ENCODE measurements at regions not wholly inside any gene's neighbourhood (a gene's known extent, or its start where the extent isn't known, plus 50 kb on each side); places are given as distances from the start of the nearest gene placed in this dataset.
"Not testable (repeated sequence)": the region's sequence is repeated elsewhere in the genome, so short reads cannot be mapped to it uniquely, and the experiment has no call there.

DNA sequence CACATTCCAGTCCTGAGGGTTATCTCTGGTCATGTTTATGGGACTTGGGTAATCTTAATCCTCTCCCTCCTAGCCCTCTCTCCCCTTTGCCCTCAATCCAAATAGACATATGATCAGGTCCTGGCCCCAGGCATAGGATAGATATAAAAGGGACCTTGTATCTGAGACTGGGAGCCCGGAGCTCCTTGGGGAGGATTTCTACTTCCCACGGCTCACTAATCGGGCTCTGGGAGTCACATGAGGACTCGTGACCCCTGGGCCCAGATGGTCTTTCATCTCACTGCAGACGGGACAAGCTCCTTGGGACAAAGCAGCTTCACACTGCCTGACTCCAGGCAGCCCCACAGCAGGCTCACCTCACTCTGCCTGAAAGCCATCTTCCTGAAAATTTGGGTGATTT is 57.8 kb upstream of the LYRM9 start:
- no peaks in the 10 kb centered on the region for H3K9me3 ChIP-seq (ENCODE audit: control extremely low read depth in 1 of 5, control insufficient read depth in 4 of 5, insufficient read depth in 2 of 5, low read depth in 1 of 5, low read length in 4 of 5)
- H3K36me3 ChIP-seq (ENCODE audit: control insufficient read depth in 4 of 4, insufficient read depth in 4 of 4, low read length in 3 of 4) = no peaks in the 10 kb centered on the region
- DNase-seq = no peak
- ChIA-PET POLR2A (no interaction called here), CTCF (no interaction called here)
- peaks cover 0 to 11% (median 0%) of the 10 kb centered on the region in 4 experiments for H3K4me1 ChIP-seq (ENCODE audit: control extremely low read depth in 1 of 4, control insufficient read depth in 4 of 4, insufficient read depth in 4 of 4, low read length in 3 of 4)
- H3K4me3 ChIP-seq (ENCODE audit: control insufficient read depth in 1 of 7, extremely low read depth in 1 of 7, insufficient read depth in 4 of 7, low read depth in 2 of 7, low read length in 6 of 7) = no peak overlapping the region
- no peaks in the 10 kb centered on the region for H3K27me3 ChIP-seq (replicated peaks in 2 of 5; ENCODE audit: control insufficient read depth in 4 of 5, insufficient read depth in 5 of 5, low read length in 4 of 5)
- no peak overlapping the region for H3K27ac ChIP-seq (ENCODE audit: insufficient read depth in 1 of 2, low read depth in 1 of 2, low read length in 2 of 2, poor library complexity in 1 of 2, severe bottlenecking in 2 of 2)
- WGBS (ENCODE audit: insufficient coverage) = 96% methylated on average over 5 of the region's 5 CpGs

DNA sequence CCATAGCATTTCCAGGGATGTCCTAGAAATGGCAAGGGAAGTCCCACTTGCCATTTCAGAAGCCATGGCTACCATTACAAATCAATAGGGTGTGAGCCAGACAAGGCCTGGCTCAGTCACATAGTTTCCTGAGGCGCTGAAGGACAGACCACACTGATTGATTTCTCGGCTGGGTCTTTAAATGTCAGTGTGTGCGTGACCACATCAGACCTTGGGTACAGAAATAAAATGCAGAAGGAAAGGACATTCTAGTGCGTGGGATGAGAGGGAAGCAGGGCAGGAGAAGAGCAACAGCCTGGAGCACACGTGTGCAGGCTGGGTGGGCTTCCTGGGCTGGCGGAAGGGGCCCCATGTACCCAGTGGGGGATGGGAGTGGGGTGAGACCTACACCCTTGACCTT is 58.7 kb upstream of the LYRM9 start:
- Histone ChIP-seq H3K27me3 (replicated peaks in 2 of 5; ENCODE audit: control insufficient read depth in 4 of 5, insufficient read depth in 5 of 5, low read length in 4 of 5) (no peaks in the 10 kb centered on the region), H3K4me3 (ENCODE audit: control insufficient read depth in 1 of 7, extremely low read depth in 1 of 7, insufficient read depth in 4 of 7, low read depth in 2 of 7, low read length in 6 of 7) (no peak overlapping the region), H3K4me1 (ENCODE audit: control extremely low read depth in 1 of 4, control insufficient read depth in 4 of 4, insufficient read depth in 4 of 4, low read length in 3 of 4) (peaks cover 0 to 11% (median 0%) of the 10 kb centered on the region in 4 experiments), H3K36me3 (ENCODE audit: control insufficient read depth in 4 of 4, insufficient read depth in 4 of 4, low read length in 3 of 4) (no peaks in the 10 kb centered on the region), H3K27ac (ENCODE audit: insufficient read depth in 1 of 2, low read depth in 1 of 2, low read length in 2 of 2, poor library complexity in 1 of 2, severe bottlenecking in 2 of 2) (no peak overlapping the region), H3K9me3 (ENCODE audit: control extremely low read depth in 1 of 5, control insufficient read depth in 4 of 5, insufficient read depth in 2 of 5, low read depth in 1 of 5, low read length in 4 of 5) (no peaks in the 10 kb centered on the region)
- ChIA-PET CTCF (no interaction called here), POLR2A (no interaction called here)
- DNase-seq = no peak
- WGBS (ENCODE audit: insufficient coverage) = 77% methylated on average over 5 of the region's 6 CpGs

DNA sequence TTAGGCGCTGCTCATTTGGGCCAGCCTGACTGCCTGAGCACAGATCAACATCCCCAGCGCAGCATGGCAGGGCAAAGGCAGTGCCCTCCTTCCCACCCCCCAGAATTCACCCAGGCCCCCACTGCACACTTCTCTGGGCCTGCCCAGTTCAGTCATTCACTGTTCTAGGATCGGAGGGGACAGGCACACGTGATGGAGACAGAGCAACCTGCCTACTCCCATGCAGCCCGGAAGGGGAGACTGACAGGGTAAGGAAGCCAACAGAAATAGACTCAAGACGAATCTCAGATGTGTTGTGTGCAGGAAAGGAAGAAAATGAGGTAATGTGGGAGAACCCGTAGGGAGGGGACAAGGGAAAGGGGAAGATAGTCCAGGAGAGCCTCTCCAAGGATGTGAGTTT is 59.2 kb upstream of the LYRM9 start:
- Histone ChIP-seq H3K36me3 (ENCODE audit: control insufficient read depth in 4 of 4, insufficient read depth in 4 of 4, low read length in 3 of 4) (no peaks in the 10 kb centered on the region), H3K9me3 (ENCODE audit: control extremely low read depth in 1 of 5, control insufficient read depth in 4 of 5, insufficient read depth in 2 of 5, low read depth in 1 of 5, low read length in 4 of 5) (no peaks in the 10 kb centered on the region), H3K4me3 (ENCODE audit: control insufficient read depth in 1 of 7, extremely low read depth in 1 of 7, insufficient read depth in 4 of 7, low read depth in 2 of 7, low read length in 6 of 7) (no peak overlapping the region), H3K27ac (ENCODE audit: insufficient read depth in 1 of 2, low read depth in 1 of 2, low read length in 2 of 2, poor library complexity in 1 of 2, severe bottlenecking in 2 of 2) (no peak overlapping the region), H3K4me1 (ENCODE audit: control extremely low read depth in 1 of 4, control insufficient read depth in 4 of 4, insufficient read depth in 4 of 4, low read length in 3 of 4) (peaks cover 0 to 11% (median 0%) of the 10 kb centered on the region in 4 experiments), H3K27me3 (replicated peaks in 2 of 5; ENCODE audit: control insufficient read depth in 4 of 5, insufficient read depth in 5 of 5, low read length in 4 of 5) (no peaks in the 10 kb centered on the region)
- POLR2A ChIA-PET = no interaction called here
- CTCF ChIA-PET = no interaction called here
- 77% methylated on average over 6 of the region's 7 CpGs for WGBS (ENCODE audit: insufficient coverage)
- DNase-seq = no peak

DNA sequence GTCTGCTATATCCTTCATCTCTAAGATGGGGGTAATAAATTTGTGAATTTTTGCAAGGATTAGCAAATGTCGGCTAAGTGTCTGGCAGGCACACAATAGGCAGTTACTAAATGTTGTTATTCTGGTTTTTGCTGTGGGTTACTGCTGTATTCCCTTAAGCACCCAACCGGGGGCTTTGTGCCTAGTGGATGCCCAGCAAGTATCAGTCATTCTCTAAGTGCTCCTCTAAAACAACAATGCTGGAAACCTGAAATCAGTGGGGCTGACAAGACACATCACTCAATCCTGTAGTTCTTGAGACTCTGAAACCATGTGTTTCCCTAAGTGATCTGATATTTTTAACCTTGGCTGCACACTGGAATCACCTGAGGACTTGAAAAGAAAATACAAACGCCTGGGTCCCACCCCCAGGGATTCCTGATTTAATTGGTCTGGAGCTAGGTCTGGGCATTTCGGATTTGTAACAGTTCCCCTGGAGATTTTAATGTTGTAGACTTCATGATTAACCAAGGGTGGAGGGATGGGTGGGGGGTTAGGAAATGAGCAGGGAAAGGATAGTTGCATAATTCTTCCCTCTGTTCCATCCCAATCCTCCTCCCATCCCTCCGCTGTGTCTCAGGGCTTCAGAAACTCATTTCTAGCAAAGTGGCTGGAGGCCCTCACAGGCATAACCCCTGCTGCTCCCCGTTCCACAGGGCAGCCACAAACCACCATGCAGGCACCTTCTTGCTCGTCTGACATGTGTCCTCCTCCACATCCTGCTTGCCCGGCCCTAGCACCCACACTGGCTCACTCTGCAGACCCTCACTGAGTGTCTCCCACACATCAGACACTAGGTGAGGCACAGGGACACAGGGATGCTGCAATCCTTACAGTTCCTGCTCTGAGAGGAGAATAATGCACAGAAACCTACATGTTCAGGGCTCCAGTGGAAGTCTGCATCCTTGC is 61.7 kb upstream of the LYRM9 start:
- Histone ChIP-seq H3K9me3 (ENCODE audit: control extremely low read depth in 1 of 5, control insufficient read depth in 4 of 5, insufficient read depth in 2 of 5, low read depth in 1 of 5, low read length in 4 of 5) (no peaks in the 10 kb centered on the region), H3K4me1 (ENCODE audit: control extremely low read depth in 1 of 4, control insufficient read depth in 4 of 4, insufficient read depth in 4 of 4, low read length in 3 of 4) (peaks cover 0 to 11% (median 0%) of the 10 kb centered on the region in 4 experiments), H3K27ac (ENCODE audit: insufficient read depth in 1 of 2, low read depth in 1 of 2, low read length in 2 of 2, poor library complexity in 1 of 2, severe bottlenecking in 2 of 2) (no peak overlapping the region), H3K27me3 (replicated peaks in 2 of 5; ENCODE audit: control insufficient read depth in 4 of 5, insufficient read depth in 5 of 5, low read length in 4 of 5) (no peaks in the 10 kb centered on the region), H3K4me3 (ENCODE audit: control insufficient read depth in 1 of 7, extremely low read depth in 1 of 7, insufficient read depth in 4 of 7, low read depth in 2 of 7, low read length in 6 of 7) (no peak overlapping the region), H3K36me3 (ENCODE audit: control insufficient read depth in 4 of 4, insufficient read depth in 4 of 4, low read length in 3 of 4) (no peaks in the 10 kb centered on the region)
- WGBS (ENCODE audit: insufficient coverage) = 76% methylated on average over 7 of the region's 8 CpGs
- POLR2A ChIA-PET = no interaction called here
- CTCF ChIA-PET = no interaction called here
- DNase-seq = no peak

DNA sequence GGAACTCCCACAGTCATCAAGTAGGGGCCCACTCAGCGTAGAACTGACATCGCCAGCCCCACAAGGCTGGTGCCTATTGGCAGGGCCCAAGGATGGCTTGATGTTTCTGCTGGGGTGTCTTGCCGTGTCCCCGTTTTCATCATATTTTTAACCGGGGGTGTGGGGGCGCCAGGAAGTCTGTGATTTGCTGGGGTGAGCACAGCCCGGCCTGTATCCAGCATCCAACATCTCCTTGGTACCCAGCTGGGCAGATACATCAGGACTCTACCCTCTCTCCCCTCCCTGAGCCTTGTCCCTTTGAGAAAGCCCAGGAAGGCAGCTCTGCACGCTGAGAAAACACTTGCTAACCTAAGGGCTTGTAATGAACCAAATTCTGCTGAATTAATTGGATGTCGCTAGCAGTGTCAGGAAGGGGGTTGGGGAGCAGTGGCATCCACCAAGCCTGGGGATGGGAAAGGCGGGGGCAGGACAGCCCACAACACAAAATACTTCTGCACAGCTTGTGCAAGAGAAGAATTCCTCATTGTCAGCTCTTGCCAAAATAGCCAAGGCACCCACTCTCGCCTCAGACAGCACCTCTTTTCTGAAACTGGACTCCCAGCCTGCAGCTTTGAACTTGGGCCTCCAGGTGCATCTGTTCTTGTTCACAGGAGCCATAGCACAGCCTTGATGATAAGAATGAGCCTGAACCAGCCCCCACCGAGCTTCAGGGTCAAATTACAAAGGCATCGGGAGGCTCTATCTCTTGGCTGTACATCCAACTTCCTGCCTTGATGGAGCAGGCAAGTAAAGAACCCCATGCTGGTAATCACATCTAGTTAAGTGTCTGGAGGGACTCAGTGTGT is 63.7 kb upstream of the LYRM9 start:
- Histone ChIP-seq H3K36me3 (ENCODE audit: control insufficient read depth in 4 of 4, insufficient read depth in 4 of 4, low read length in 3 of 4) (no peaks in the 10 kb centered on the region), H3K27me3 (replicated peaks in 2 of 5; ENCODE audit: control insufficient read depth in 4 of 5, insufficient read depth in 5 of 5, low read length in 4 of 5) (no peaks in the 10 kb centered on the region), H3K27ac (ENCODE audit: insufficient read depth in 1 of 2, low read depth in 1 of 2, low read length in 2 of 2, poor library complexity in 1 of 2, severe bottlenecking in 2 of 2) (no peak overlapping the region), H3K4me1 (ENCODE audit: control extremely low read depth in 1 of 4, control insufficient read depth in 4 of 4, insufficient read depth in 4 of 4, low read length in 3 of 4) (peaks cover 0 to 11% (median 0%) of the 10 kb centered on the region in 4 experiments), H3K9me3 (ENCODE audit: control extremely low read depth in 1 of 5, control insufficient read depth in 4 of 5, insufficient read depth in 2 of 5, low read depth in 1 of 5, low read length in 4 of 5) (no peaks in the 10 kb centered on the region), H3K4me3 (ENCODE audit: control insufficient read depth in 1 of 7, extremely low read depth in 1 of 7, insufficient read depth in 4 of 7, low read depth in 2 of 7, low read length in 6 of 7) (no peak overlapping the region)
- DNase-seq = no peak
- ChIA-PET POLR2A (no interaction called here), CTCF (no interaction called here)
- 97% methylated on average over 10 of the region's 13 CpGs for WGBS (ENCODE audit: insufficient coverage)

DNA sequence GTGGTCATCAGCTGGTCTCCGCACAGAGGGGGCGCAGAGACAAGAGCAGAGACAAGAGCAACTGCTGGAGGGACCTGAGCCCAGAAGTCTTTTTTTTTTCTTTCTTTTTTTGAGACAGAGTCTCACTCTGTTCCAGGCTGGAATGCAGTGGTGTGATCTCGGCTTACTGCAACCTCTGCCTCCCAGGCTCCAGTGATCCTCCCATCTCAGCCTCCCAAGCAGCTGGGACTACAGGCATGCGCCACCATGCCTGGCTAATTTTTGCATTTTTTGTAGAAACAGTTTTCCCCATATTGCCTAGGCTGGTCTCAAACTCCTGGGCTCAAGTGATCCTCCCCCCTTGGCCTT is 64.3 kb upstream of the LYRM9 start:
- H3K36me3 ChIP-seq (ENCODE audit: control insufficient read depth in 4 of 4, insufficient read depth in 4 of 4, low read length in 3 of 4); CTCF ChIA-PET; H3K27ac ChIP-seq (ENCODE audit: insufficient read depth in 1 of 2, low read depth in 1 of 2, low read length in 2 of 2, poor library complexity in 1 of 2, severe bottlenecking in 2 of 2); H3K4me3 ChIP-seq (ENCODE audit: control insufficient read depth in 1 of 7, extremely low read depth in 1 of 7, insufficient read depth in 4 of 7, low read depth in 2 of 7, low read length in 6 of 7); DNase-seq; POLR2A ChIA-PET; H3K4me1 ChIP-seq (ENCODE audit: control extremely low read depth in 1 of 4, control insufficient read depth in 4 of 4, insufficient read depth in 4 of 4, low read length in 3 of 4); H3K27me3 ChIP-seq (replicated peaks in 2 of 5; ENCODE audit: control insufficient read depth in 4 of 5, insufficient read depth in 5 of 5, low read length in 4 of 5); H3K9me3 ChIP-seq (ENCODE audit: control extremely low read depth in 1 of 5, control insufficient read depth in 4 of 5, insufficient read depth in 2 of 5, low read depth in 1 of 5, low read length in 4 of 5): not testable (repeated sequence)
- WGBS (ENCODE audit: insufficient coverage) = 100% methylated on average over 3 of the region's 4 CpGs
